Vagina (tissue), 2 donors: ENCODE measurements at regions not wholly inside any gene's neighbourhood (a gene's known extent, or its start where the extent isn't known, plus 50 kb on each side); places are given as distances from the start of the nearest gene placed in this dataset.

ENCODE experiments used
- DNase-seq, 2 donors: peaks; one replicate each; pipeline ENCODE4 v3.0.0-alpha.2; 2017; ENCODE audit errors: extremely low spot score in 2 of 2
- H3K27ac ChIP-seq: fragments of 200-600 bp; sonication (generic); one replicate; pipeline ENCODE4 v1.5.1; 2019
- H3K27me3 ChIP-seq: fragments of 200-600 bp; sonication (generic); one replicate; pipeline ENCODE4 v1.5.1; 2019
- H3K36me3 ChIP-seq, 2 donors: fragments of 200-600 bp; sonication (generic); one replicate each; pipeline ENCODE4 v1.5.1; 2017 to 2019
- H3K4me1 ChIP-seq: fragments of 200-600 bp; sonication (generic); one replicate; pipeline ENCODE4 v1.5.1; 2019
- H3K4me3 ChIP-seq, 2 donors: fragments of 200-600 bp; sonication (generic); 1 replicate in 1 of 2; 2 replicates in 1 of 2; pipeline ENCODE4 v1.5.1; 2016 to 2019
- H3K9me3 ChIP-seq: fragments of 200-600 bp; sonication (generic); one replicate; pipeline ENCODE4 v1.5.1; 2019
- POLR2A ChIP-seq, 2 donors: fragments of 450-650 bp; IDR thresholded peaks; one replicate each; pipeline ENCODE4 v1.6.1; 2017; ENCODE audit warnings: antibody characterized with exemption in 2 of 2, mild to moderate bottlenecking in 2 of 2, moderate library complexity in 2 of 2
- POLR2AphosphoS5 ChIP-seq, 2 donors: sonication (generic); formaldehyde crosslinking; IDR thresholded peaks; one replicate each; pipeline ENCODE4 v1.9.0; 2017; ENCODE audit warnings: antibody characterized with exemption in 2 of 2, mild to moderate bottlenecking in 2 of 2, low read depth in 1 of 2; ENCODE audit not compliant: insufficient read depth in 1 of 2
- intact Hi-C: fragments of 100-400 bp; cut with DNase I; formaldehyde crosslinking; loops from one replicate; pipeline ENCODE4 v1.15.1; 2023
- TF ChIP-seq, protein P1 (sequence below), 3 experiments: fragments of 450-650 bp in 2 of 3; fragments of 200-600 bp in 1 of 3; sonication (generic) in 1 of 3; IDR thresholded peaks; one replicate each; pipeline ENCODE4 v1.5.1; 2017 to 2019; ENCODE audit warnings: antibody characterized with exemption in 3 of 3, mild to moderate bottlenecking in 2 of 3, moderate library complexity in 2 of 3

DNA sequence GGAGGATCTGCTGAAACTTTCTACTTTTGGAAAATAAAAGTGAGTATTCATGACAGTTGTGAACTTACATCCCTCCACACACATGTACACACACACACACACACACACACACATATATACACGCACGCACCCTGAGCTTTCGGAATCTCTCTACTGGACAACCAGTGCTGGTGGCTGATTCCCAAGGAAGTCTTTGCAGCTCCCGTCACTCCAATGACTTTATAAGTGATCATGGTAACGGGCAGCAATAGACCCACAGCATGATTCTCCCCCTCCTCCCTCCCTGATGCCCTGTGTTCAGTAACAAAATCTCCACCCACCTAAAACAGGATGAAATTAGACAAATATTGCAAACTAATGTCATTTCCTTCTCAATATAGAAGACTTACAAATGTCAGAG, 364.9 kb downstream of the IRS1 start:
- H3K27me3 ChIP-seq, result no peaks in the 10 kb centered on the region
- TF ChIP-seq POLR2A (IDR thresholded peaks at IDR 0.05) (no peak), POLR2AphosphoS5 (IDR thresholded peaks at IDR 0.05; ENCODE audit: insufficient read depth in 1 of 2, low read depth in 1 of 2) (no peak)
- TF ChIP-seq, protein P1, sequence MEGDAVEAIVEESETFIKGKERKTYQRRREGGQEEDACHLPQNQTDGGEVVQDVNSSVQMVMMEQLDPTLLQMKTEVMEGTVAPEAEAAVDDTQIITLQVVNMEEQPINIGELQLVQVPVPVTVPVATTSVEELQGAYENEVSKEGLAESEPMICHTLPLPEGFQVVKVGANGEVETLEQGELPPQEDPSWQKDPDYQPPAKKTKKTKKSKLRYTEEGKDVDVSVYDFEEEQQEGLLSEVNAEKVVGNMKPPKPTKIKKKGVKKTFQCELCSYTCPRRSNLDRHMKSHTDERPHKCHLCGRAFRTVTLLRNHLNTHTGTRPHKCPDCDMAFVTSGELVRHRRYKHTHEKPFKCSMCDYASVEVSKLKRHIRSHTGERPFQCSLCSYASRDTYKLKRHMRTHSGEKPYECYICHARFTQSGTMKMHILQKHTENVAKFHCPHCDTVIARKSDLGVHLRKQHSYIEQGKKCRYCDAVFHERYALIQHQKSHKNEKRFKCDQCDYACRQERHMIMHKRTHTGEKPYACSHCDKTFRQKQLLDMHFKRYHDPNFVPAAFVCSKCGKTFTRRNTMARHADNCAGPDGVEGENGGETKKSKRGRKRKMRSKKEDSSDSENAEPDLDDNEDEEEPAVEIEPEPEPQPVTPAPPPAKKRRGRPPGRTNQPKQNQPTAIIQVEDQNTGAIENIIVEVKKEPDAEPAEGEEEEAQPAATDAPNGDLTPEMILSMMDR (IDR thresholded peaks at IDR 0.05), result no peak
- H3K36me3 ChIP-seq, result no peaks in the 10 kb centered on the region
- H3K4me1 ChIP-seq, result peaks cover 5% of the 10 kb centered on the region
- H3K9me3 ChIP-seq, result no peaks in the 10 kb centered on the region
- no peak overlapping the region for H3K4me3 ChIP-seq
- intact Hi-C loops, result no loop called here
- DNase-seq, result no peak
- peak overlapping the region; percentile 48 for H3K27ac ChIP-seq

- TF ChIP-seq POLR2AphosphoS5 (IDR thresholded peaks at IDR 0.05; ENCODE audit: insufficient read depth in 1 of 2, low read depth in 1 of 2) (no peak), POLR2A (IDR thresholded peaks at IDR 0.05) (no peak)
- TF ChIP-seq, protein P1 (IDR thresholded peaks at IDR 0.05), result no peak
- H3K4me1 ChIP-seq, result peaks cover 5% of the 10 kb centered on the region
- H3K9me3 ChIP-seq, result no peaks in the 10 kb centered on the region
- no peaks in the 10 kb centered on the region for H3K36me3 ChIP-seq
- no peaks in the 10 kb centered on the region for H3K27me3 ChIP-seq
- intact Hi-C loops, result no loop called here
- no peak overlapping the region for H3K4me3 ChIP-seq
- no peak overlapping the region for H3K27ac ChIP-seq
- no peak for DNase-seq
Observed at GRCh38 chr2:226431288-226431948, 368.2 kb downstream of the IRS1 start.

DNA sequence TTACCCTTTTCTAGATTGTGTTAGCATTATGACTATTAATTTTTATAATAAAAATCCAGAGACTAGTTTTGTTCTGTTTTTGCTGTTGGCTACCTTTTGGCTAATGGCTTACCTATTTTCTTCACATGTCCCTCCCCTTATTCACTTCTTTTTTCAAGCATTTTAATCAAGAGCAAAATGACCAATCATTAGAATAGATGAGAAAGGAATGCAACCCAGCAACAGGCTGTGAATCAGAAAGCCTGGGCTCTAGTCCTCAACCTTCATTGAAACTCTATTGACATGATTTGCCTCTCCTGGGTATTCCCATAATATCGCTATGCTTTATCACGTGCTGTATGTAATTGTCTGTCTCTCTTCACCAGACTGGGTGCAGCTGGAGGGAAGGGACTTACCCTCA, 370.1 kb downstream of the IRS1 start:
- no peaks in the 10 kb centered on the region for H3K9me3 ChIP-seq
- DNase-seq, result no peak
- no peak overlapping the region for H3K27ac ChIP-seq
- no peak overlapping the region for H3K4me3 ChIP-seq
- no peaks in the 10 kb centered on the region for H3K4me1 ChIP-seq
- no peaks in the 10 kb centered on the region for H3K27me3 ChIP-seq
- TF ChIP-seq, protein P1 (IDR thresholded peaks at IDR 0.05), result no peak
- TF ChIP-seq POLR2A (IDR thresholded peaks at IDR 0.05) (no peak), POLR2AphosphoS5 (IDR thresholded peaks at IDR 0.05; ENCODE audit: insufficient read depth in 1 of 2, low read depth in 1 of 2) (no peak)
- intact Hi-C loops, result no loop called here
- H3K36me3 ChIP-seq, result no peaks in the 10 kb centered on the region

- Histone ChIP-seq H3K36me3 (no peaks in the 10 kb centered on the region), H3K4me3 (no peak overlapping the region), H3K27ac (no peak overlapping the region), H3K4me1 (peaks cover 10% of the 10 kb centered on the region), H3K27me3 (no peaks in the 10 kb centered on the region), H3K9me3 (no peaks in the 10 kb centered on the region)
- TF ChIP-seq POLR2AphosphoS5 (IDR thresholded peaks at IDR 0.05; ENCODE audit: insufficient read depth in 1 of 2, low read depth in 1 of 2) (no peak), POLR2A (IDR thresholded peaks at IDR 0.05) (no peak)
- TF ChIP-seq, protein P1 (IDR thresholded peaks at IDR 0.05), result no peak
- intact Hi-C loops, result no loop called here
- DNase-seq, result no peak
Observed at GRCh38 chr2:226427538-226428307, 371.9 kb downstream of the IRS1 start.

- no peak for DNase-seq
- Histone ChIP-seq H3K27me3 (no peaks in the 10 kb centered on the region), H3K4me3 (no peak overlapping the region), H3K36me3 (no peaks in the 10 kb centered on the region), H3K9me3 (no peaks in the 10 kb centered on the region), H3K27ac (no peak overlapping the region), H3K4me1 (peaks cover 10% of the 10 kb centered on the region)
- intact Hi-C loops, result no loop called here
- no peak for TF ChIP-seq POLR2A (IDR thresholded peaks at IDR 0.05)
- TF ChIP-seq, protein P1 (IDR thresholded peaks at IDR 0.05), result no peak
- no peak for TF ChIP-seq POLR2AphosphoS5 (IDR thresholded peaks at IDR 0.05; ENCODE audit: insufficient read depth in 1 of 2, low read depth in 1 of 2)
Observed at GRCh38 chr2:226426292-226426736, 373.3 kb downstream of the IRS1 start.
